GM23338 (cell line): ENCODE measurements at regions not wholly inside any gene's neighbourhood (a gene's known extent, or its start where the extent isn't known, plus 50 kb on each side); places are given as distances from the start of the nearest gene placed in this dataset.

Experiments
- EZH2 ChIP-seq: fragments of 200-600 bp; sonication (generic); IDR thresholded peaks from one replicate; pipeline ENCODE4 v1.8.0; 2017; ENCODE audit warnings: antibody characterized with exemption, mild to moderate bottlenecking, low read depth; ENCODE audit not compliant: unreplicated experiment
- EZH2phosphoT487 ChIP-seq: fragments of 200-600 bp; sonication (generic); IDR thresholded peaks from one replicate; pipeline ENCODE4 v1.8.1; 2018; ENCODE audit warnings: antibody characterized with exemption; ENCODE audit not compliant: unreplicated experiment
- JUNB ChIP-seq: IDR thresholded peaks from one replicate; pipeline ENCODE4 v1.6.1; 2016; ENCODE audit warnings: antibody characterized with exemption; ENCODE audit not compliant: unreplicated experiment
- NANOG ChIP-seq: IDR thresholded peaks from 2 replicates; pipeline ENCODE4 v1.6.1; 2016; ENCODE audit warnings: antibody characterized with exemption, borderline replicate concordance
- POLR2AphosphoS5 ChIP-seq: IDR thresholded peaks from 2 replicates; pipeline ENCODE4 v1.6.1; 2016; ENCODE audit warnings: antibody characterized with exemption, low read depth
- ZNF331 ChIP-seq: fragments of 250-450 bp; sonication (Bioruptor Pico); IDR thresholded peaks from 2 replicates; pipeline ENCODE4 v1.5.0; 2020; ENCODE audit warnings: low read depth, mild to moderate bottlenecking, moderate library complexity
- TF ChIP-seq, protein P1 (sequence below), 2 experiments: fragments of 200-600 bp in 1 of 2; sonication (generic) in 1 of 2; conservative IDR thresholded peaks; 2 replicates each; pipeline versions ENCODE4 v1.5.1 to v1.6.1; 2016 to 2017; ENCODE audit warnings: antibody characterized with exemption in 2 of 2, low read depth in 2 of 2, mild to moderate bottlenecking in 2 of 2, moderate library complexity in 1 of 2
- TF ChIP-seq, protein P2 (sequence below): IDR thresholded peaks from one replicate; pipeline ENCODE4 v1.6.1; 2018; ENCODE audit warnings: antibody characterized with exemption; ENCODE audit not compliant: unreplicated experiment

DNA sequence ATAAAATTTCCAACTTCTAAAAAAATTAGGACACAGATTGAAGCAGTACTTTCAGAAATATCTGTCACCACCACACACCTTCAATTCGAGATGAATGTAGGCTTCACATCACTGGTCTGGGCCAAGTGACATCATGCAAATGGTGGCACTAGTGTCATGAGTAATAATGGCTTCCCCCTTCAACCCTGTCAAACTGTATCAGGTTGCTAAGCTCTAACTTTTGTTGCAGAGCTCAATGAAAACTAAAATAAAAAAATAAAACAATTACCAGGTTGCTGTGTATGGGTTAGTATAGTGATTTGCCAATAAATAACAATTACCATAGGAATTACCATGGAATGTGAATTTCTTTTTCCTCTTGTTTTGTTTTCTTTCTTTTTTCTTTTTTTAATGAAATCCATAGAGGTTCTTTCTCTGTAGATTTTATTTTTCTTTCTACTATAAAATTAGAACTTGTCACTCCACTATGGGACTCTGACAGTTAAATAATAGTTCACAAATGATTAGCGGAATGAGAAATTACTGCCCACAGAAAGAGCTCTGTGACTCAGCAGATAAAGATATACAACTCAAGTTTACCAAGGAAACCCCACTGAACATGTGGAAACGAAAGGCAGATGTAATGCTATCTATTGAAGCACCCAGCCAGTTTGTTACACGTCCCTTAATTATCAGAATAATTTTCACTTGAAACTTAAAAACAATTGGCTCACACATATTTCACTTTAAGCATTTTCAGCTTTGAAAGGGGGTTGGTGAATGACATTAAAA is 783.8 kb upstream of the WWC1 start:
- TF ChIP-seq, protein P1, sequence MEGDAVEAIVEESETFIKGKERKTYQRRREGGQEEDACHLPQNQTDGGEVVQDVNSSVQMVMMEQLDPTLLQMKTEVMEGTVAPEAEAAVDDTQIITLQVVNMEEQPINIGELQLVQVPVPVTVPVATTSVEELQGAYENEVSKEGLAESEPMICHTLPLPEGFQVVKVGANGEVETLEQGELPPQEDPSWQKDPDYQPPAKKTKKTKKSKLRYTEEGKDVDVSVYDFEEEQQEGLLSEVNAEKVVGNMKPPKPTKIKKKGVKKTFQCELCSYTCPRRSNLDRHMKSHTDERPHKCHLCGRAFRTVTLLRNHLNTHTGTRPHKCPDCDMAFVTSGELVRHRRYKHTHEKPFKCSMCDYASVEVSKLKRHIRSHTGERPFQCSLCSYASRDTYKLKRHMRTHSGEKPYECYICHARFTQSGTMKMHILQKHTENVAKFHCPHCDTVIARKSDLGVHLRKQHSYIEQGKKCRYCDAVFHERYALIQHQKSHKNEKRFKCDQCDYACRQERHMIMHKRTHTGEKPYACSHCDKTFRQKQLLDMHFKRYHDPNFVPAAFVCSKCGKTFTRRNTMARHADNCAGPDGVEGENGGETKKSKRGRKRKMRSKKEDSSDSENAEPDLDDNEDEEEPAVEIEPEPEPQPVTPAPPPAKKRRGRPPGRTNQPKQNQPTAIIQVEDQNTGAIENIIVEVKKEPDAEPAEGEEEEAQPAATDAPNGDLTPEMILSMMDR (conservative IDR thresholded peaks at IDR 0.05; ENCODE audit: low read depth in 2 of 2), result no peak
- TF ChIP-seq JUNB (no peak), EZH2phosphoT487 (no peak), EZH2 (no peak), POLR2AphosphoS5 (no peak), ZNF331 (CRISPR knock-in tag) (no peak), NANOG (no peak)
- TF ChIP-seq, protein P2, sequence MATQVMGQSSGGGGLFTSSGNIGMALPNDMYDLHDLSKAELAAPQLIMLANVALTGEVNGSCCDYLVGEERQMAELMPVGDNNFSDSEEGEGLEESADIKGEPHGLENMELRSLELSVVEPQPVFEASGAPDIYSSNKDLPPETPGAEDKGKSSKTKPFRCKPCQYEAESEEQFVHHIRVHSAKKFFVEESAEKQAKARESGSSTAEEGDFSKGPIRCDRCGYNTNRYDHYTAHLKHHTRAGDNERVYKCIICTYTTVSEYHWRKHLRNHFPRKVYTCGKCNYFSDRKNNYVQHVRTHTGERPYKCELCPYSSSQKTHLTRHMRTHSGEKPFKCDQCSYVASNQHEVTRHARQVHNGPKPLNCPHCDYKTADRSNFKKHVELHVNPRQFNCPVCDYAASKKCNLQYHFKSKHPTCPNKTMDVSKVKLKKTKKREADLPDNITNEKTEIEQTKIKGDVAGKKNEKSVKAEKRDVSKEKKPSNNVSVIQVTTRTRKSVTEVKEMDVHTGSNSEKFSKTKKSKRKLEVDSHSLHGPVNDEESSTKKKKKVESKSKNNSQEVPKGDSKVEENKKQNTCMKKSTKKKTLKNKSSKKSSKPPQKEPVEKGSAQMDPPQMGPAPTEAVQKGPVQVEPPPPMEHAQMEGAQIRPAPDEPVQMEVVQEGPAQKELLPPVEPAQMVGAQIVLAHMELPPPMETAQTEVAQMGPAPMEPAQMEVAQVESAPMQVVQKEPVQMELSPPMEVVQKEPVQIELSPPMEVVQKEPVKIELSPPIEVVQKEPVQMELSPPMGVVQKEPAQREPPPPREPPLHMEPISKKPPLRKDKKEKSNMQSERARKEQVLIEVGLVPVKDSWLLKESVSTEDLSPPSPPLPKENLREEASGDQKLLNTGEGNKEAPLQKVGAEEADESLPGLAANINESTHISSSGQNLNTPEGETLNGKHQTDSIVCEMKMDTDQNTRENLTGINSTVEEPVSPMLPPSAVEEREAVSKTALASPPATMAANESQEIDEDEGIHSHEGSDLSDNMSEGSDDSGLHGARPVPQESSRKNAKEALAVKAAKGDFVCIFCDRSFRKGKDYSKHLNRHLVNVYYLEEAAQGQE, result no peak
